ENCODE measurements at regions not wholly inside any gene's neighbourhood (a gene's known extent, or its start where the extent isn't known, plus 50 kb on each side); places are given as distances from the start of the nearest gene placed in this dataset.

- DNase-seq: no peak
These were observed 191.7 kb upstream of the STK17B start for GRCh38 chr2:196362973-196363549.

DNA sequence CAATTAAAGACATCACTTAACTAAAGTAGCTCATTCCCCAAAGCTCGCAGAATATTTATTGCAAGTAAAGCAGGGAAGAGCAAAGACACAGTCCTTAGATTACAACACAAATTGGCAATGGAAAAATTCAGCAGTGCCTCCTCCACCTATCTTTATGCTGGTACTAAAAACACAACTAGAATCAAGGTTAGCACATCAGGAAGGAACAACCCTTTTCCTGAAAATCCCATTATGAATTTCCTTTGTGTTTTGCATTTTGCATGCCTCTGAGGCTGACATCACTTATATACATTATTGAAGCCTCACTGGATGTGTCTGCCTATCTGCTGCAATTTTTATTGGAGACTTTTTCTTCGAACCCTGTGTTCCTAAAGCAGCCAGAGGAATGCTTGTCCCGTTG, 193.8 kb upstream of the STK17B start:
- no peak for DNase-seq

- DNase-seq: no peak
These were observed 194.5 kb upstream of the STK17B start for GRCh38 chr2:196365923-196366322.

- DNase-seq: no peak
These were observed 196.3 kb upstream of the STK17B start for GRCh38 chr2:196367633-196368032.

DNA sequence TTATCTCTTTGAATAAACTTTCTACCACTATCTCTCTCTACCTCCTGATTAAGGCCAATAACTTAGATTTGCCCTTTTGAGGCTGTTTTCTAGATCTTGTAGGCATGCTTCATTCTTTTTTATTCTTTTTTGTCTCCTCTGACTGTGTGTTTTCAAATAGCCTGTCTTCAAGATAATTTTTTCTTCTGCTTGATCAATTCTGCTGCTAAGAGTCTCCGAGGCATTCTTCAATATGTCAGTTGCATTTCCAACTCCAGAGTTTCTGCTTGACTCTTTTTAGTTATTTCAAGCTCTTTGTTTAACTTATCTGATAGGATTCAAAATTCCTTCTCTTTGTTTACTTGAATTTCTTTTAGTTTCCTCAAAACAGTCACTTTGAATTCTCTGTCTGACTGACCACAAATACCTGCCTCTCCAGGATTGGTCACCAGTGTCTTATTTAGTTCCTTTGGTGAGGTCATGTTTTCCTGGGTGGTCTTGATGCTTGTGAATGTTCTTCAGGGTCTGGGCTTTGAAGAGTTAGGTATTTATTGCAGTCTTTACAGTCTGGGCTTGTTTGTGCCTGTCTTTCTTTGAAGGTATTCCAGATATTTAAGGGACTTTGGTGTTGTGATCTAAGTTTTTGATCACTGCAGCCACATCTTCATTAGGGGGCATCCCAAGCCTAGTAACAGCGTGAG, 197.3 kb upstream of the STK17B start:
- DNase-seq: no peak

DNA sequence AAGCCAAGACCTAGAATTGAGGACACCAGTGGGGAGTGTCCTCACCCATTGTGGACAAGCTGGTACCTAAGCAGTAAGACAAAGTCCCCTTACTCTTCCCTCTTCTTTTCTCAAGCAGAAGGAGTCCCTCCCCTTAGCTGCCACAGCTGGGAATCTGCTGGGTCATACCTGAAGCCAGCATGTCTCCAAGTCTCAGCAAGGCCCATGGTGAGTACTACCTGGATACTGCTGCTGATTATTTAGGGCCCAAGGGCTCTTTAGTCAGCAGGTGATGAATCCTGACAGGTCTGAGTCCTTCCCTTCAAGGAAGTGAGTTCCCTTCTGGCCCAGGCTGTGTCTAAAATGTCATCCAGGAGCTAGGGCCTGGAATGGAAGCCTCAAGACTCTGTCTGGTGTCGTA, 198.6 kb upstream of the STK17B start:
- DNase-seq: no peak

DNA sequence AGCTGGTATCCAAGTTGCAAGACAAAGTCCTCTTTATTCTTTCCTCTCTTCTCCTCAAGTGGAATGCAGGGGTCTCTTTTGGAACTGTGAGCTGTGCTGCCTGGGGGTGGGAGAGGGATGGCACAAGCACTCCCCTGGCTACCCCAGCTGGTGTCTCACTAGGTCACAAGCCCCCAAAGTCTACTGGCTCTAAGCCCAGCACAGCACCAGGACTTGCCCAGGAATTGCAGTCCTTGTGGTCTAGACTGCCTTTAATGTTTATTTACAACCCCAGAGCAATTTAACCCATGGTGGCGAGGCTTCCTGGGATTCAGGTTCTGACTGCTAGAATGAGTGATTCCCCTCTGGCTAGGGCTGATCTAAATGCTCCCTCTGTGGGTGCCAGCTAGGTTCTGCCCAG, 199.0 kb upstream of the STK17B start:
- no peak for DNase-seq

- no peak for DNase-seq
These were observed 201.0 kb upstream of the STK17B start for GRCh38 chr2:196372276-196372809.

DNA sequence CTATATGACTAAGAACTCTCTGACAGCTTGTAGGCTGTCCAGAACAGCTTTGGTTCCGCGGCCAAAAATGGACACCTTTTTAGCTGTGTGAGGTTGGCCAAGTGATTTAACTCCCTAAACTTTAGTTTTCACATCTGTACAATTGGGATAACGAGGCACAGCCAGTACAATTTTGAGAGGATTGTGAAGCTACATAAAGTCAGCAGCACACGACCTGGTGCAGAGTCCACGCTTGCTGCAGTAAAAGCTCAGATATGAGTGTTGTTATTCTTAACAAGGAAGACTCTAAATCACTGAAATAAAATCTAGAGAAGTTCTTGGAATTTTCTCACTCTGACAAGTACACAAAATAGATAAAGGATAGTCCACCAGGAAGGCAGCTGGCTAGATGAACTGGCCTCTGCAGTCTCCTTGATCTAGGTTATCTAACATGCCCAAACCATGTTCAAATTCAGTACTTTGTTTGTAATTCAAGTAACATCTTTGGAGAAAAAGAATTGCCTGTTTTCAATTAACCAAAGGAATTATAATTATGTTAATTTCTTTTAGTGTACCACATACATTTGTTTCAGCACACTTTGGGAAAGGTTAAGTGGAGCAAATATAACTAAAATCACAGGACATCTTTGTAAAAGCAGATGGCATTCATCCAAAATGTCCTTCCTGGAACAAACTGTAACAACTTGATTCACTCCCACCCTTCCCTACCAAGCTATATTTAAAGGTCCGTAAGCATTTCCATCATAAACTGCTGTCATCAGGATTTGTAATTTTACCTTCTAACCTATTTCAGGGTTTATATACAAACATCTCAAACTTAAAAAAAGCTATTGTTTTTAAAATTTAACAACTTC, 201.7 kb upstream of the STK17B start:
- DNase-seq: no peak

DNA sequence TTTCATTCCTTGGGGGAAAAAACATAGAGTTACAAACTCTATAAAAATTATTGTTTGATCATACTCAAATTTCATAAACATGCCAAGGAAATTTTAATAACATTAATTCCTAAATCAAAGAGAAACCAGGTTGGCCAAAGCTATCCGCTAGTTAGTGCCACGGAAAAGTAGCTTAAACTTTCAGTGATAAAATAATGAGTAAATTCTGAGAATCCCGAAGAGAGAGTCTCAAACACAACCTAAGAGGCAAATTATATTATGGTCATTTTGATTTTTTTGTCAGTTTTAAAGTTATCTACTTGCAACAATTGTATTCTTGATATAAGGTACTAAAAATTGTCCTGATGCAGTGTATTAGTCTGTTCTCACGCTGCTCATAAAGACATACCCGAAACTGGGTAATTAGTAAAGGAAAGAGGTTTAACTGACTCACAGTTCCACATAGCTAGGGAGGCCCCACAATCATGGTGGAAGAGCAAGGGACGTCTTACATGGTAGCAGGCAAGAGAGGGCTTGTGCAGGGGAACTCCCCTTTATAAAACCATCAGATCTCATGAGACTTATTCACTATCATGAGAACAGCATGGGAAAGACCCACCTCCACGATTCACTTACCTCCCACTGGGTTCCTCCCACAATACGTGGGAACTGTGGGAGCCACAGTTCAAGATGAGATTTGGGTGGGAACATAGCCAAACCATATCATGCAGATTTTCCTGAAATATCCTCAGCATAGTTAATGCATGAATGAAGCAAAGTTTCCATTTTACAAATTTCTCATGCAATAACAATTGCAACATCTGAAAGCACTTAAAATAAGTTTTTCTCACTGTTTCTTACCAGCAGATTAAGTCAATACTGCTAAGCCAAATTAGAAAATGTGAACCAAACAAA, 205.9 kb upstream of the STK17B start:
- DNase-seq: no peak

- no peak for DNase-seq
These were observed 208.2 kb upstream of the STK17B start for GRCh38 chr2:196379600-196379999.

- peak; percentile 8 for DNase-seq
These were observed 208.7 kb upstream of the STK17B start for GRCh38 chr2:196380098-196380497.

GRCh38 chr2:196380575-196380974, 209.2 kb upstream of the STK17B start:
- no peak for DNase-seq

GRCh38 chr2:196381464-196381863, 210.1 kb upstream of the STK17B start:
- no peak for DNase-seq

GRCh38 chr2:196383799-196384198, 212.4 kb upstream of the STK17B start:
- DNase-seq: no peak

DNA sequence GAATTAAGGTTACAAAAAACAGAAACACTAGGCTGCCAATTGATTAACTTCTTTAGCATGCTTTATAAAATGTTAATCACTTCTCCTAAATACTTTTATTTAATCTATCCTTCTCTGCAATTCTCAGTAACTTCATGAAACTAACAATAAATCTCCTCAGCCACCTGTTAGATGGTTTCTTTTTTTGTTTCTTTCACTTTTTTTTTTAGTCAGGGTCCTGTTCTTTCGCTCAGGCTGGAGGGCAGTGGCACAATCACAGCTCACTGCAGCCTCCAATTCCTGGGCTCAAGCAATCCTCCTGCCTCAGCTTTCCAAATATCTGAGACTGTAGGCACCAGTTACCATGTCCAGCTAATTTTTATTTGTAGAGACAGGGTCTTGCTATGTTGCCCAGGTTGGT, 213.4 kb upstream of the STK17B start:
- no peak for DNase-seq

GRCh38 chr2:196389670-196390069, 218.3 kb upstream of the STK17B start:
- no peak for DNase-seq

- DNase-seq: peak; percentile 84
These were observed 219.1 kb upstream of the STK17B start for GRCh38 chr2:196390243-196391148.

DNA sequence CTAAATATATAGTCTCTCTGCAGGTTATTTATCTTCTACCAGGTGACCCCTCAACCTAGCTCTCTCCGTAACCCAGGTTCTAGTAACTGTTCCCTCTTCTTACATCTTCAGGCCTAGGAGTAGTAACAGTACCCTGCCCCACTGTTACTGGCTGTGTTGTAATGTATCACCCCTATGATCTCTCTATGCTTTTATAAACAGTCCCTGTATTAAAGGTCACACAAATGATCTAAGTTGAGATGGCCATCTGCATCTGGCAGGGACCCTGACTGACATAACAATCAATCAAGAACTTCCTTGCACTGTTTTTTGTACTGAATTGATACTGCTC, 219.7 kb upstream of the STK17B start:
- DNase-seq: no peak

GRCh38 chr2:196399096-196399495, 227.7 kb upstream of the STK17B start:
- no peak for DNase-seq

Data from NCI-H526 treated with DMSO at 0.1 percent for 48 hours (cell line).